GM04503 (cell line): ENCODE measurements at regions not wholly inside any gene's neighbourhood (a gene's known extent, or its start where the extent isn't known, plus 50 kb on each side); places are given as distances from the start of the nearest gene placed in this dataset.

ENCODE experiments used
- DNase-seq: peaks from one replicate; pipeline ENCODE4 v3.0.0-alpha.2; 2012; ENCODE audit warnings: low read depth

GRCh38 chr13:73616861-73617260, 517.3 kb downstream of the KLF12 start:
- DNase-seq: no peak

- no peak for DNase-seq
Observed at GRCh38 chr13:73610799-73611592, 523.2 kb downstream of the KLF12 start.

- no peak for DNase-seq
Observed at GRCh38 chr13:73608711-73609485, 525.3 kb downstream of the KLF12 start.

GRCh38 chr13:73608157-73608516, 526.1 kb downstream of the KLF12 start:
- DNase-seq: no peak

- no peak for DNase-seq
Observed at GRCh38 chr13:73607489-73608156, 526.6 kb downstream of the KLF12 start.

- no peak for DNase-seq
Observed at GRCh38 chr13:73603646-73604045, 530.6 kb downstream of the KLF12 start.

GRCh38 chr13:73602295-73602694, 531.9 kb downstream of the KLF12 start:
- DNase-seq: no peak

- DNase-seq: no peak
Observed at GRCh38 chr13:73601708-73602107, 532.5 kb downstream of the KLF12 start.

- DNase-seq: no peak
Observed at GRCh38 chr13:73599232-73600128, 534.7 kb downstream of the KLF12 start.

- DNase-seq: no peak
Observed at GRCh38 chr13:73598020-73598712, 536.0 kb downstream of the KLF12 start.

- DNase-seq: no peak
Observed at GRCh38 chr13:73596382-73596781, 537.6 kb downstream of the KLF5 start.

GRCh38 chr13:73593199-73593765, 534.5 kb downstream of the KLF5 start:
- DNase-seq: no peak

- no peak for DNase-seq
Observed at GRCh38 chr13:73591861-73592260, 533.1 kb downstream of the KLF5 start.

- DNase-seq: no peak
Observed at GRCh38 chr13:73590795-73591194, 532.0 kb downstream of the KLF5 start.

GRCh38 chr13:73585236-73585635, 526.4 kb downstream of the KLF5 start:
- no peak for DNase-seq

- no peak for DNase-seq
Observed at GRCh38 chr13:73583331-73583730, 524.5 kb downstream of the KLF5 start.

- DNase-seq: no peak
Observed at GRCh38 chr13:73580513-73581267, 521.9 kb downstream of the KLF5 start.

- no peak for DNase-seq
Observed at GRCh38 chr13:73579574-73580274, 520.9 kb downstream of the KLF5 start.

- no peak for DNase-seq
Observed at GRCh38 chr13:73578251-73578875, 519.6 kb downstream of the KLF5 start.
